WTC11 (cell line): ENCODE measurements at regions not wholly inside any gene's neighbourhood (a gene's known extent, or its start where the extent isn't known, plus 50 kb on each side); places are given as distances from the start of the nearest gene placed in this dataset.

Experiments
- ATAC-seq: fragments of 200-7000 bp; cut with Tn5 transposase; 2 replicates; pipeline ENCODE4 v1.10.0; 2021; ENCODE audit warnings: mild to moderate bottlenecking, moderate library complexity
- CTCF ChIA-PET: fragments of 300-600 bp; sonication (Branson Sonifier 250); formaldehyde crosslinking; loops from one replicate; lab custom pipeline; 2021; ENCODE audit warnings: antibody characterized with exemption; lab: Charles Lee
- POLR2A ChIA-PET: fragments of 350-600 bp; sonication (Branson Sonifier 250); formaldehyde crosslinking; loops from one replicate; lab custom pipeline; 2021; ENCODE audit warnings: antibody characterized with exemption; lab: Charles Lee
- DNase-seq: peaks from one replicate; pipeline ENCODE4 v3.0.0; 2021; ENCODE audit warnings: low spot score
- H3K27ac Mint-ChIP-seq: 2 replicates; pipeline ENCODE4 v1.8.0; 2021; ENCODE audit warnings: mixed read lengths
- H3K27me3 Mint-ChIP-seq: 2 replicates; pipeline ENCODE4 v1.8.0; 2021; ENCODE audit warnings: low read depth, mild to moderate bottlenecking, moderate library complexity, mixed read lengths
- H3K36me3 Mint-ChIP-seq: 2 replicates; pipeline ENCODE4 v1.8.0; 2021; ENCODE audit warnings: mixed read lengths
- H3K4me1 Mint-ChIP-seq: 2 replicates; pipeline ENCODE4 v1.8.0; 2022; ENCODE audit warnings: mixed read lengths
- H3K4me3 Mint-ChIP-seq: 2 replicates; pipeline ENCODE4 v1.8.0; 2021; ENCODE audit warnings: mild to moderate bottlenecking, moderate library complexity, mixed read lengths
- H3K9me3 Mint-ChIP-seq: 2 replicates; pipeline ENCODE4 v1.8.0; 2021; ENCODE audit warnings: mixed read lengths
- ERG ChIP-seq: fragments of 250-450 bp; sonication (Bioruptor Pico); IDR thresholded peaks from 2 replicates; pipeline ENCODE4 v1.8.0; 2021; ENCODE audit warnings: mild to moderate bottlenecking
- ESRRA ChIP-seq: sonication (generic); formaldehyde crosslinking; IDR thresholded peaks from 2 replicates; pipeline ENCODE4 v1.8.1; 2022; ENCODE audit warnings: mild to moderate bottlenecking, missing genetic modification reagents, borderline replicate concordance
- ETV6 ChIP-seq: sonication (generic); formaldehyde crosslinking; IDR thresholded peaks from 2 replicates; pipeline ENCODE4 v1.8.1; 2022; ENCODE audit warnings: mild to moderate bottlenecking, missing genetic modification reagents
- GABPB1 ChIP-seq: sonication (generic); formaldehyde crosslinking; IDR thresholded peaks from 2 replicates; pipeline ENCODE4 v1.8.1; 2023; ENCODE audit warnings: mild to moderate bottlenecking, missing genetic modification reagents
- PRRX2 ChIP-seq: fragments of 250-450 bp; sonication (Bioruptor Pico); IDR thresholded peaks from 2 replicates; pipeline ENCODE4 v1.8.0; 2021; ENCODE audit warnings: mild to moderate bottlenecking
- RELA ChIP-seq: sonication (generic); formaldehyde crosslinking; IDR thresholded peaks from 2 replicates; pipeline ENCODE4 v1.8.1; 2022; ENCODE audit warnings: missing genetic modification reagents, mild to moderate bottlenecking, borderline replicate concordance
- SMAD3 ChIP-seq: sonication (generic); formaldehyde crosslinking; IDR thresholded peaks from 2 replicates; pipeline ENCODE4 v1.8.0; 2022; ENCODE audit warnings: missing genetic modification reagents, mild to moderate bottlenecking, borderline replicate concordance
- SMAD4 ChIP-seq: sonication (generic); formaldehyde crosslinking; IDR thresholded peaks from 2 replicates; pipeline ENCODE4 v1.8.0; 2022; ENCODE audit warnings: mild to moderate bottlenecking, missing genetic modification reagents
- SOX15 ChIP-seq: fragments of 250-450 bp; sonication (Bioruptor Pico); IDR thresholded peaks from 2 replicates; pipeline ENCODE4 v1.9.0; 2021; ENCODE audit warnings: mild to moderate bottlenecking
- TCF7 ChIP-seq: sonication (generic); formaldehyde crosslinking; IDR thresholded peaks from 2 replicates; pipeline ENCODE4 v1.8.0; 2022; ENCODE audit warnings: mild to moderate bottlenecking, low read depth, missing genetic modification reagents, moderate library complexity
- ZNF121 ChIP-seq: sonication (generic); formaldehyde crosslinking; IDR thresholded peaks from 2 replicates; pipeline ENCODE4 v1.8.0; 2023; ENCODE audit warnings: missing genetic modification reagents
- ZNF138 ChIP-seq: sonication (generic); formaldehyde crosslinking; conservative IDR thresholded peaks from 2 replicates; pipeline ENCODE4 v1.8.1; 2022; ENCODE audit warnings: mild to moderate bottlenecking, moderate library complexity, missing genetic modification reagents
- ZNF317 ChIP-seq: sonication (generic); formaldehyde crosslinking; IDR thresholded peaks from 2 replicates; pipeline ENCODE4 v1.8.1; 2023; ENCODE audit warnings: low read depth, mild to moderate bottlenecking, moderate library complexity, missing genetic modification reagents, borderline replicate concordance
- ZNF425 ChIP-seq: fragments of 250-450 bp; sonication (Bioruptor Pico); conservative IDR thresholded peaks from 2 replicates; pipeline ENCODE4 v1.9.0; 2021; ENCODE audit warnings: mild to moderate bottlenecking
- TF ChIP-seq, protein P1 (sequence below): fragments of 250-450 bp; sonication (Bioruptor Pico); IDR thresholded peaks from 2 replicates; pipeline ENCODE4 v1.9.0; 2021; ENCODE audit warnings: moderate library complexity, mild to moderate bottlenecking, inconsistent platforms, borderline replicate concordance
- TF ChIP-seq, protein P2 (sequence below): sonication (generic); formaldehyde crosslinking; IDR thresholded peaks from 2 replicates; pipeline ENCODE4 v1.8.1; 2023; ENCODE audit warnings: mild to moderate bottlenecking, missing genetic modification reagents
- TF ChIP-seq, protein P3 (sequence below): sonication (generic); formaldehyde crosslinking; IDR thresholded peaks from 2 replicates; pipeline ENCODE4 v1.8.1; 2022; ENCODE audit warnings: missing genetic modification reagents, borderline replicate concordance
- TF ChIP-seq, protein P4 (sequence below): sonication (generic); formaldehyde crosslinking; IDR thresholded peaks from 2 replicates; pipeline ENCODE4 v1.8.1; 2023; ENCODE audit warnings: mild to moderate bottlenecking, moderate library complexity, missing genetic modification reagents

- TF ChIP-seq, protein P1, sequence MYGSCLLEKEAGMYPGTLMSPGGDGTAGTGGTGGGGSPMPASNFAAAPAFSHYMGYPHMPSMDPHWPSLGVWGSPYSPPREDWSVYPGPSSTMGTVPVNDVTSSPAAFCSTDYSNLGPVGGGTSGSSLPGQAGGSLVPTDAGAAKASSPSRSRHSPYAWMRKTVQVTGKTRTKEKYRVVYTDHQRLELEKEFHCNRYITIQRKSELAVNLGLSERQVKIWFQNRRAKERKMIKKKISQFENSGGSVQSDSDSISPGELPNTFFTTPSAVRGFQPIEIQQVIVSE (CRISPR knock-in tag): no peak
- no peak for TF ChIP-seq SMAD3 (CRISPR knock-in tag)
Observed at GRCh38 chr6:156703719-156704118, 73.5 kb upstream of the ARID1B start (continued).

GRCh38 chr6:156701966-156702365 lies 75.2 kb upstream of the ARID1B start:
- CTCF ChIA-PET: no interaction called here
- no peak for DNase-seq

More at GRCh38 chr6:156701966-156702365, 75.2 kb upstream of the ARID1B start:
- Mint-ChIP-seq H3K27me3 (no peaks in the 10 kb centered on the region), H3K36me3 (no peaks in the 10 kb centered on the region), H3K27ac (no peak overlapping the region), H3K9me3 (no peaks in the 10 kb centered on the region), H3K4me1 (no peaks in the 10 kb centered on the region), H3K4me3 (no peak overlapping the region)
- TF ChIP-seq, protein P2, sequence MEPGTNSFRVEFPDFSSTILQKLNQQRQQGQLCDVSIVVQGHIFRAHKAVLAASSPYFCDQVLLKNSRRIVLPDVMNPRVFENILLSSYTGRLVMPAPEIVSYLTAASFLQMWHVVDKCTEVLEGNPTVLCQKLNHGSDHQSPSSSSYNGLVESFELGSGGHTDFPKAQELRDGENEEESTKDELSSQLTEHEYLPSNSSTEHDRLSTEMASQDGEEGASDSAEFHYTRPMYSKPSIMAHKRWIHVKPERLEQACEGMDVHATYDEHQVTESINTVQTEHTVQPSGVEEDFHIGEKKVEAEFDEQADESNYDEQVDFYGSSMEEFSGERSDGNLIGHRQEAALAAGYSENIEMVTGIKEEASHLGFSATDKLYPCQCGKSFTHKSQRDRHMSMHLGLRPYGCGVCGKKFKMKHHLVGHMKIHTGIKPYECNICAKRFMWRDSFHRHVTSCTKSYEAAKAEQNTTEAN: no peak
- TF ChIP-seq ZNF425 (CRISPR knock-in tag) (no peak), GABPB1 (CRISPR knock-in tag) (no peak), TCF7 (no peak), SMAD4 (CRISPR knock-in tag) (no peak), ZNF121 (CRISPR knock-in tag) (no peak), ESRRA (CRISPR knock-in tag) (no peak), SOX15 (CRISPR knock-in tag) (no peak), ERG (CRISPR knock-in tag) (no peak), ZNF317 (CRISPR knock-in tag) (no peak), ZNF138 (CRISPR knock-in tag) (no peak), PRRX2 (no peak), RELA (CRISPR knock-in tag) (no peak), ETV6 (no peak)
- TF ChIP-seq, protein P3, sequence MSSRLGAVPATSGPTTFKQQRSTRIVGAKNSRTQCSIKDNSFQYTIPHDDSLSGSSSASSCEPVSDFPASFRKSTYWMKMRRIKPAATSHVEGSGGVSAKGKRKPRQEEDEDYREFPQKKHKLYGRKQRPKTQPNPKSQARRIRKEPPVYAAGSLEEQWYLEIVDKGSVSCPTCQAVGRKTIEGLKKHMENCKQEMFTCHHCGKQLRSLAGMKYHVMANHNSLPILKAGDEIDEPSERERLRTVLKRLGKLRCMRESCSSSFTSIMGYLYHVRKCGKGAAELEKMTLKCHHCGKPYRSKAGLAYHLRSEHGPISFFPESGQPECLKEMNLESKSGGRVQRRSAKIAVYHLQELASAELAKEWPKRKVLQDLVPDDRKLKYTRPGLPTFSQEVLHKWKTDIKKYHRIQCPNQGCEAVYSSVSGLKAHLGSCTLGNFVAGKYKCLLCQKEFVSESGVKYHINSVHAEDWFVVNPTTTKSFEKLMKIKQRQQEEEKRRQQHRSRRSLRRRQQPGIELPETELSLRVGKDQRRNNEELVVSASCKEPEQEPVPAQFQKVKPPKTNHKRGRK: no peak
- TF ChIP-seq, protein P4, sequence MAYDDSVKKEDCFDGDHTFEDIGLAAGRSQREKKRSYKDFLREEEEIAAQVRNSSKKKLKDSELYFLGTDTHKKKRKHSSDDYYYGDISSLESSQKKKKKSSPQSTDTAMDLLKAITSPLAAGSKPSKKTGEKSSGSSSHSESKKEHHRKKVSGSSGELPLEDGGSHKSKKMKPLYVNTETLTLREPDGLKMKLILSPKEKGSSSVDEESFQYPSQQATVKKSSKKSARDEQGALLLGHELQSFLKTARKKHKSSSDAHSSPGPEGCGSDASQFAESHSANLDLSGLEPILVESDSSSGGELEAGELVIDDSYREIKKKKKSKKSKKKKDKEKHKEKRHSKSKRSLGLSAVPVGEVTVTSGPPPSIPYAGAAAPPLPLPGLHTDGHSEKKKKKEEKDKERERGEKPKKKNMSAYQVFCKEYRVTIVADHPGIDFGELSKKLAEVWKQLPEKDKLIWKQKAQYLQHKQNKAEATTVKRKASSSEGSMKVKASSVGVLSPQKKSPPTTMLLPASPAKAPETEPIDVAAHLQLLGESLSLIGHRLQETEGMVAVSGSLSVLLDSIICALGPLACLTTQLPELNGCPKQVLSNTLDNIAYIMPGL (CRISPR knock-in tag): no peak
- POLR2A ChIA-PET: interaction anchor here (0.6 kb wide), 1 partner anchor 77 kb away, joined by 3 read pairs; no protein-coding TSS in a partner anchor
- ATAC-seq: no peak
